ENCODE measurements at regions not wholly inside any gene's neighbourhood (a gene's known extent, or its start where the extent isn't known, plus 50 kb on each side); places are given as distances from the start of the nearest gene placed in this dataset.

DNA sequence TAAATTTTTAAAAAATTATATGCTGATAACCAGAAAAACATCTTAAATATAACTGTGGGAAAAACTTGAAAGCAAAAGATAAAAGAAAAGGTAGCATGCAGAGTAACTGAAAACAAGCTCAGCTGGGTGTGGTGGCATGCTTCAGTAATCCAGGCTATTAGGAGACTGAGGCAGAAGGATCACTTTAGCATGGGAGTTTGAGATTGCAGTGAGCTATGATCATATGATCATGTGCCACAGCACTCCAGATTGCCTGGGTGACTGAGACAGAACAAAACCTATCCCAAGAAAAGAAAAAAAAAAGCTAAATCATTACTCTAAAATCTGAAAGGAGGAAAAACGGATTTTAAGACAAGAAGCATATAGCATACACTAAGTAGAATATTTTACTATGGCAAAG, 1624.0 kb downstream of the AMY1C start:
- no peak overlapping the region for H3K27ac Mint-ChIP-seq
- H3K36me3 Mint-ChIP-seq (ENCODE audit: insufficient read depth): no peaks in the 10 kb centered on the region
- no peaks in the 10 kb centered on the region for H3K4me1 Mint-ChIP-seq (ENCODE audit: low read depth)

DNA sequence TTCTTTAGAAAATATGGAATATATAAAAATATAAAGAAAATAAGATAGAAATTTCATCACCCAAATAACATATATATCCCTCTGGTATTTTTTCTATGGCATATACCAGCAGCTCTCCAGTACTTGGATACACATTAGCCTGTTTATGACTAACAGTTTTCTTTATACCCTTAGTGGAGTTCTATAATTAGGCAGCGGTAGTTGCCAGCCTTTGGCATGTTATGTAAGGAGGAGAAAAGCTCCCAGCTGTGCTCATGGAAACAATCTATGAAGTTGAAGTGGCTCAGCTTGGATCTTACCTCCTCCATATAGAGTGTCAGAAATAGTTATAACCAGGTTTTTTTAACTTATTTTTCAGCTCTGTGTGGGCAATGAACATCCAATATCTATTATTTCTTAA, 1636.8 kb downstream of the AMY1C start:
- Mint-ChIP-seq H3K27me3 (no peaks in the 10 kb centered on the region), H3K9me3 (ENCODE audit: low read depth) (peaks cover 3% of the 10 kb centered on the region), H3K27ac (no peak overlapping the region), H3K4me3 (ENCODE audit: low read depth) (no peak overlapping the region), H3K36me3 (ENCODE audit: insufficient read depth) (no peaks in the 10 kb centered on the region), H3K4me1 (ENCODE audit: low read depth) (no peaks in the 10 kb centered on the region)
- TF ChIP-seq, protein P1, sequence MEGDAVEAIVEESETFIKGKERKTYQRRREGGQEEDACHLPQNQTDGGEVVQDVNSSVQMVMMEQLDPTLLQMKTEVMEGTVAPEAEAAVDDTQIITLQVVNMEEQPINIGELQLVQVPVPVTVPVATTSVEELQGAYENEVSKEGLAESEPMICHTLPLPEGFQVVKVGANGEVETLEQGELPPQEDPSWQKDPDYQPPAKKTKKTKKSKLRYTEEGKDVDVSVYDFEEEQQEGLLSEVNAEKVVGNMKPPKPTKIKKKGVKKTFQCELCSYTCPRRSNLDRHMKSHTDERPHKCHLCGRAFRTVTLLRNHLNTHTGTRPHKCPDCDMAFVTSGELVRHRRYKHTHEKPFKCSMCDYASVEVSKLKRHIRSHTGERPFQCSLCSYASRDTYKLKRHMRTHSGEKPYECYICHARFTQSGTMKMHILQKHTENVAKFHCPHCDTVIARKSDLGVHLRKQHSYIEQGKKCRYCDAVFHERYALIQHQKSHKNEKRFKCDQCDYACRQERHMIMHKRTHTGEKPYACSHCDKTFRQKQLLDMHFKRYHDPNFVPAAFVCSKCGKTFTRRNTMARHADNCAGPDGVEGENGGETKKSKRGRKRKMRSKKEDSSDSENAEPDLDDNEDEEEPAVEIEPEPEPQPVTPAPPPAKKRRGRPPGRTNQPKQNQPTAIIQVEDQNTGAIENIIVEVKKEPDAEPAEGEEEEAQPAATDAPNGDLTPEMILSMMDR (IDR thresholded peaks at IDR 0.05; ENCODE audit: unreplicated experiment): no peak
- DNase-seq (ENCODE audit: low spot score, unreplicated experiment): no peak

More for the DNA sequence above, 1624.0 kb downstream of the AMY1C start:
- DNase-seq (ENCODE audit: low spot score, unreplicated experiment): no peak
- no peaks in the 10 kb centered on the region for H3K27me3 Mint-ChIP-seq
- H3K9me3 Mint-ChIP-seq (ENCODE audit: low read depth): peaks cover 2% of the 10 kb centered on the region
- H3K4me3 Mint-ChIP-seq (ENCODE audit: low read depth): no peak overlapping the region
- TF ChIP-seq, protein P1 (IDR thresholded peaks at IDR 0.05; ENCODE audit: unreplicated experiment): no peak

DNA sequence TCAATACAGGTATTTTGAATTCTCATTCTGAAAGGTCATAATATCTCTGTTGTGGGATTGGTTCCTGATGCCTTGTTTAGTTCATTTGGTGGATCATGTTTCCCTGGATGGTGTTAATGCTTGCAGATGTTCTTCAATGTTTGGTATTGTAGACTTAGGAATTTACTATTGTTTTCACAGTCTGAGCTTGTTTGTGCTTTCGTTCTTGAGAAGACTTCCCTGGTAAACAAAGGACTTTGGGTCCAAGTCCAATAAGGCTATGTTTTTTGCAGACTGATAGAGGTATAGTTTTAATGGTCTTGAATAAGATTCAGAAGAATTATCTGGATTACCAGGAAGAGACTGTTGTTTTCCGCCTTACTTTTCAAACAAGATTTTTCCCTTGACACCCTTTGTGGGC, 1646.3 kb downstream of the AMY1C start:
- Mint-ChIP-seq H3K27ac (no peak overlapping the region), H3K4me3 (ENCODE audit: low read depth) (no peak overlapping the region), H3K4me1 (ENCODE audit: low read depth) (no peaks in the 10 kb centered on the region), H3K36me3 (ENCODE audit: insufficient read depth) (no peaks in the 10 kb centered on the region), H3K27me3 (no peaks in the 10 kb centered on the region), H3K9me3 (ENCODE audit: low read depth) (peaks cover 9% of the 10 kb centered on the region)
- DNase-seq (ENCODE audit: low spot score, unreplicated experiment): no peak
- TF ChIP-seq, protein P1 (IDR thresholded peaks at IDR 0.05; ENCODE audit: unreplicated experiment): no peak

DNA sequence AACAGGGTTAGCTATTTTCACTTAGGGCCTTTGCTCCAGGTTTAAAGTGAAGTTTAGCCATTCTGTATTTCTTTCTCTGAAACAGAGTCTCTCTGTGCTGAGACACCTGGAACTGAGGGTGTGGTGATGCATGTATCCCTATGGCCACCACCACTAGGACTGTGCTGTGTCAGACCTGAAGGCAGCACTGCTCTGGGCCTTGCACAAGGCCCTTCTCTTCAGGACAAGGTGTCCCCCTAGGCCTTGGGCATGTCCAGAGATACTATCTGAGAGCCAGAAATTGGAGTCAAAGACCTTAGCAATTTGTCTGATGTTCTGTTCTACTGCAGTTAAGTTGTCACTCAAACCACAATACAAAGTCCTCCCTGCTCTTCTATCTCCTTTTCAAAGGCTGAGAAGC, 1649.2 kb downstream of the AMY1C start:
- TF ChIP-seq, protein P1 (IDR thresholded peaks at IDR 0.05; ENCODE audit: unreplicated experiment): no peak
- Mint-ChIP-seq H3K4me1 (ENCODE audit: low read depth) (no peaks in the 10 kb centered on the region), H3K36me3 (ENCODE audit: insufficient read depth) (no peaks in the 10 kb centered on the region), H3K27ac (no peak overlapping the region), H3K27me3 (no peaks in the 10 kb centered on the region), H3K4me3 (ENCODE audit: low read depth) (no peak overlapping the region), H3K9me3 (ENCODE audit: low read depth) (peaks cover 9% of the 10 kb centered on the region)
- DNase-seq (ENCODE audit: low spot score, unreplicated experiment): no peak

DNA sequence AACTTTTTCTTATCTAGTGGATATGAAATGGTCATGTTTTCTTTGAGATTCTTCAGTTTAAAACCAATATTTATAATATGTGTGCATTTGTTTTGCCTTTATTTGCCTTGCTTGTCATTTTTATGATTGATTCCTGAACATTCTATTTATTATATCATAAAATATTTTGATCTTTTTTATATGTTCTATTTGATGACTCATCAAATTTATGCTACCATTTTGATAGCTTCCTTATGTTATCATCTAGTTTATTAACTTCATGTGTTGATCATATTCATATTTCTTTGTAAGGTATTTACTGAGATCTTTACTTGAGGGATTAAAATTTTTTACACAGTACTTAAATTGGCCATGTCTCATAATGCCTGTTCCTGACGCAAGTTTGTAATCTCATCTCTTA, 1650.0 kb downstream of the AMY1C start:
- no peaks in the 10 kb centered on the region for H3K36me3 Mint-ChIP-seq (ENCODE audit: insufficient read depth)
- no peak overlapping the region for H3K27ac Mint-ChIP-seq
- TF ChIP-seq, protein P1 (IDR thresholded peaks at IDR 0.05; ENCODE audit: unreplicated experiment): no peak
- no peaks in the 10 kb centered on the region for H3K4me1 Mint-ChIP-seq (ENCODE audit: low read depth)
- no peaks in the 10 kb centered on the region for H3K27me3 Mint-ChIP-seq
- no peak for DNase-seq (ENCODE audit: low spot score, unreplicated experiment)
- H3K9me3 Mint-ChIP-seq (ENCODE audit: low read depth): peaks cover 5% of the 10 kb centered on the region
- H3K4me3 Mint-ChIP-seq (ENCODE audit: low read depth): no peak overlapping the region

All from progenitor cell of endocrine pancreas (in vitro differentiated cells).